ENCODE measurements at regions not wholly inside any gene's neighbourhood (a gene's known extent, or its start where the extent isn't known, plus 50 kb on each side); places are given as distances from the start of the nearest gene placed in this dataset.

- Histone ChIP-seq H3K27me3 (ENCODE audit: control insufficient read depth, insufficient read depth, low read length, poor library complexity, severe bottlenecking) (no peaks in the 10 kb centered on the region), H3K27ac (ENCODE audit: low read depth, low read length) (no peak overlapping the region), H3K9ac (ENCODE audit: extremely low read depth, low read length, poor library complexity, severe bottlenecking) (no peak overlapping the region), H3K36me3 (ENCODE audit: control insufficient read depth, insufficient read depth, low read length) (no peaks in the 10 kb centered on the region), H3K4me3 (ENCODE audit: low read length) (no peak overlapping the region), H3K4me1 (ENCODE audit: control insufficient read depth, insufficient read depth, low read length) (no peaks in the 10 kb centered on the region), H3K9me3 (ENCODE audit: control insufficient read depth, low read length) (peaks cover 25% of the 10 kb centered on the region)
- no peak overlapping the region for H3K27ac Mint-ChIP-seq
- TF ChIP-seq CTCF (conservative IDR thresholded peaks at IDR 0.05) = no peak
- peaks cover 3% of the 10 kb centered on the region for H3K36me3 Mint-ChIP-seq (ENCODE audit: low read depth)
- WGBS, 2 experiments (ENCODE audit: insufficient coverage in 1 of 2, insufficient read length in 1 of 2) = 93% methylated on average over 1 of the region's 1 CpG; no CpG with 5 or more reads in 1 of the 2 experiments
- H3K4me1 Mint-ChIP-seq = no peaks in the 10 kb centered on the region
- no peak for DNase-seq
- H3K27me3 Mint-ChIP-seq (ENCODE audit: insufficient read depth) = no peaks in the 10 kb centered on the region
- peaks cover 32% of the 10 kb centered on the region for H3K9me3 Mint-ChIP-seq
- no peak overlapping the region for H3K4me3 Mint-ChIP-seq
Measured at GRCh38 chr6:140025171-140025570, 650.7 kb upstream of the CITED2 start.

- peaks cover 33% of the 10 kb centered on the region for H3K9me3 Mint-ChIP-seq
- H3K4me1 ChIP-seq (ENCODE audit: control insufficient read depth, insufficient read depth, low read length) = no peaks in the 10 kb centered on the region
Measured at GRCh38 chr6:140020207-140020791, 645.9 kb upstream of the CITED2 start.

GRCh38 chr6:140018588-140018987 is 644.1 kb upstream of the CITED2 start:
- 94 to 100% methylated on average over 1 of the region's 1 CpG for WGBS, 2 experiments (ENCODE audit: insufficient coverage in 1 of 2, insufficient read length in 1 of 2)
- no peak for DNase-seq
- Histone ChIP-seq H3K27ac (ENCODE audit: low read depth, low read length) (no peak overlapping the region), H3K4me1 (ENCODE audit: control insufficient read depth, insufficient read depth, low read length) (no peaks in the 10 kb centered on the region), H3K36me3 (ENCODE audit: control insufficient read depth, insufficient read depth, low read length) (no peaks in the 10 kb centered on the region), H3K4me3 (ENCODE audit: low read length) (no peak overlapping the region), H3K27me3 (ENCODE audit: control insufficient read depth, insufficient read depth, low read length, poor library complexity, severe bottlenecking) (no peaks in the 10 kb centered on the region), H3K9ac (ENCODE audit: extremely low read depth, low read length, poor library complexity, severe bottlenecking) (no peak overlapping the region), H3K9me3 (ENCODE audit: control insufficient read depth, low read length) (peaks cover 38% of the 10 kb centered on the region)
- no peaks in the 10 kb centered on the region for H3K4me1 Mint-ChIP-seq
- TF ChIP-seq CTCF (conservative IDR thresholded peaks at IDR 0.05) = no peak
- H3K27me3 Mint-ChIP-seq (ENCODE audit: insufficient read depth) = no peaks in the 10 kb centered on the region
- no peak overlapping the region for H3K27ac Mint-ChIP-seq
- peaks cover 7% of the 10 kb centered on the region for H3K36me3 Mint-ChIP-seq (ENCODE audit: low read depth)
- peaks cover 33% of the 10 kb centered on the region for H3K9me3 Mint-ChIP-seq
- H3K4me3 Mint-ChIP-seq = no peak overlapping the region

More at GRCh38 chr6:140020207-140020791, 645.9 kb upstream of the CITED2 start:
- Mint-ChIP-seq H3K36me3 (ENCODE audit: low read depth) (peaks cover 7% of the 10 kb centered on the region), H3K27me3 (ENCODE audit: insufficient read depth) (no peaks in the 10 kb centered on the region), H3K27ac (no peak overlapping the region), H3K4me3 (no peak overlapping the region), H3K4me1 (no peaks in the 10 kb centered on the region)
- 67 to 98% methylated on average over 1 to 2 of the region's 2 CpGs for WGBS, 2 experiments (ENCODE audit: insufficient coverage in 1 of 2, insufficient read length in 1 of 2)
- Histone ChIP-seq H3K27ac (ENCODE audit: low read depth, low read length) (no peak overlapping the region), H3K36me3 (ENCODE audit: control insufficient read depth, insufficient read depth, low read length) (no peaks in the 10 kb centered on the region), H3K4me3 (ENCODE audit: low read length) (no peak overlapping the region), H3K9me3 (ENCODE audit: control insufficient read depth, low read length) (peaks cover 38% of the 10 kb centered on the region), H3K27me3 (ENCODE audit: control insufficient read depth, insufficient read depth, low read length, poor library complexity, severe bottlenecking) (no peaks in the 10 kb centered on the region), H3K9ac (ENCODE audit: extremely low read depth, low read length, poor library complexity, severe bottlenecking) (no peak overlapping the region)
- no peak for TF ChIP-seq CTCF (conservative IDR thresholded peaks at IDR 0.05)
- DNase-seq = no peak

All from endodermal cell (in vitro differentiated cells).